ENCODE measurements at regions not wholly inside any gene's neighbourhood (a gene's known extent, or its start where the extent isn't known, plus 50 kb on each side); places are given as distances from the start of the nearest gene placed in this dataset.
A peak's percentile ranks its signal among the peaks of the same experiment; 100 is the strongest.

DNA sequence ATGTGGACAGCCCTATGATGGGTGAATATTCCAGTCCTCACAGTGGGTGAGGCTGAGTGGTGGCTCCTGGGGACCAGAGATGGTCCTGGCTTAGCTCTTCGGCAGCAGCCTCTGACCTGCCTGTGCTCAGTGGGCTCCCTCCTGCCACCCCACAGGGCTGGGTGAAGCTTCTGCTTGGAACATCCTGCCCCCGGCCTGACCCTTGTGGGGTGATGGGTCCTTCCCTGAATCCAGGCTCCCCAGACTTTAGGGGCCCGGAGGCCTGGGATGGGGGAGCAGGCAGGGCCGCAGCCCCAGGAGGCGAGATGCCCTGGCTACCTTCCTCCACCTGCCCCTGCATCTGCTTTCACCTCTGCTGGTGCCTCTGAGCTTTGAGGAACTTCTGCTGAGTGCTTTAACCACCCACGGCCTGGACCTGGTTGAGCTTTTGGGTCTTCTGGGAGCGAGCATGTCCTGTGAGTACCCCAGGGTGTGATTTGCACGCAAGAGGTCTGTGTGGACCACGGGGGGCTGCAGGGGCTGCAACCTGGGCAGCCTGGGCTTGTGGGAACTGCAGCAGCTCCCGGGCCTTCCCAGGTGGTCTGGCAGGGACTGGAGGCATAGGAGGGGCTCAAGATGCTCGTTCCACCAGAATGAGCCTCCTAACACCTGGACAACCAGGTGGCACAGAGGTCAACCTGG, 159.5 kb downstream of the KIF26A start:
- H3K79me2 ChIP-seq (ENCODE audit: insufficient read depth, low read length) = no peaks in the 10 kb centered on the region
- Mint-ChIP-seq H3K27me3 (ENCODE audit: low read depth in 3 of 3) (peaks cover 0 to 4% (median 0%) of the 10 kb centered on the region in 3 donors), H3K9me3 (peaks cover 0 to 26% (median 11%) of the 10 kb centered on the region in 7 donors), H3K36me3 (no peaks in the 10 kb centered on the region), H3K4me3 (no peak overlapping the region), H3K4me1 (no peaks in the 10 kb centered on the region), H3K27ac (no peak overlapping the region)
- no peak for DNase-seq
- TF ChIP-seq, protein P1, sequence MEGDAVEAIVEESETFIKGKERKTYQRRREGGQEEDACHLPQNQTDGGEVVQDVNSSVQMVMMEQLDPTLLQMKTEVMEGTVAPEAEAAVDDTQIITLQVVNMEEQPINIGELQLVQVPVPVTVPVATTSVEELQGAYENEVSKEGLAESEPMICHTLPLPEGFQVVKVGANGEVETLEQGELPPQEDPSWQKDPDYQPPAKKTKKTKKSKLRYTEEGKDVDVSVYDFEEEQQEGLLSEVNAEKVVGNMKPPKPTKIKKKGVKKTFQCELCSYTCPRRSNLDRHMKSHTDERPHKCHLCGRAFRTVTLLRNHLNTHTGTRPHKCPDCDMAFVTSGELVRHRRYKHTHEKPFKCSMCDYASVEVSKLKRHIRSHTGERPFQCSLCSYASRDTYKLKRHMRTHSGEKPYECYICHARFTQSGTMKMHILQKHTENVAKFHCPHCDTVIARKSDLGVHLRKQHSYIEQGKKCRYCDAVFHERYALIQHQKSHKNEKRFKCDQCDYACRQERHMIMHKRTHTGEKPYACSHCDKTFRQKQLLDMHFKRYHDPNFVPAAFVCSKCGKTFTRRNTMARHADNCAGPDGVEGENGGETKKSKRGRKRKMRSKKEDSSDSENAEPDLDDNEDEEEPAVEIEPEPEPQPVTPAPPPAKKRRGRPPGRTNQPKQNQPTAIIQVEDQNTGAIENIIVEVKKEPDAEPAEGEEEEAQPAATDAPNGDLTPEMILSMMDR (IDR thresholded peaks at IDR 0.05) = no peak
- intact Hi-C loops (cut with micrococcal nuclease) = no loop called here
- no peak overlapping the region for H3K27ac ChIP-seq (ENCODE audit: low read depth in 1 of 2, low read length in 2 of 2)
- H3K9ac ChIP-seq (ENCODE audit: insufficient read depth, low read length, poor library complexity, severe bottlenecking) = no peak overlapping the region
- WGBS (ENCODE audit: insufficient coverage) = 91% methylated on average over 7 of the region's 11 CpGs
- H3K9me3 ChIP-seq (replicated peaks in 1 of 2; ENCODE audit: control insufficient read depth in 1 of 2, insufficient read depth in 1 of 2, low read length in 2 of 2) = peaks cover 18 to 22% of the 10 kb centered on the region in 2 donors
- H3K4me2 ChIP-seq (replicated peaks; ENCODE audit: extremely low read depth, low read length, poor library complexity, severe bottlenecking) = no peak overlapping the region
- no peaks in the 10 kb centered on the region for H4K20me1 ChIP-seq (ENCODE audit: insufficient read depth, low read length)
- no peaks in the 10 kb centered on the region for H3K4me1 ChIP-seq (ENCODE audit: control insufficient read depth in 1 of 2, insufficient read depth in 2 of 2, low read length in 2 of 2)
- H2AFZ ChIP-seq (ENCODE audit: insufficient read depth, low read depth, low read length, poor library complexity, severe bottlenecking) = no peak overlapping the region
- H3K27me3 ChIP-seq (ENCODE audit: control insufficient read depth in 2 of 2, insufficient read depth in 2 of 2, low read length in 2 of 2) = no peaks in the 10 kb centered on the region
- no peak overlapping the region for H3K4me3 ChIP-seq (replicated peaks in 1 of 3; ENCODE audit: low read depth in 2 of 3, low read length in 3 of 3)
- H3K36me3 ChIP-seq (replicated peaks in 1 of 2; ENCODE audit: control insufficient read depth in 1 of 2, insufficient read depth in 2 of 2, low read length in 2 of 2) = no peaks in the 10 kb centered on the region

DNA sequence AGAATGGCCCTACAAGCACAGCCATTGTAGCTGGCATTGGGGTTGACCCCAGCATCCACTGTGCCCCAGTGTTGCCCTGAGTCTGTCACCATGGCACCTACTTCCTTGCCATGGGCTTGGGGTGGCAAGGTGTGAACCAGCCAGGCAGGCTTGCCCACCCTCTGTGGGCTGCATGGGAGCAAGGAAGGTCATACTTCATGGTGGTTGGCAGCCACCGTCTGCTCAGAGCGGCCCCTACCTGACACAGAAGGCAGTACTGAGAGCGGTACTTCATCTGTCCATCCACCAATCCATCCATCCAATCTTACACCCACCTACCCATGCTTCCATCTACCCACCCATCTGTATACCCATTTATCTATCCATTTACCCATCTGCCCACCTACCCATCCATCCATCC, 160.1 kb downstream of the KIF26A start:
- intact Hi-C loops (cut with micrococcal nuclease) = no loop called here
- Histone ChIP-seq H3K4me1 (ENCODE audit: control insufficient read depth in 1 of 2, insufficient read depth in 2 of 2, low read length in 2 of 2) (no peaks in the 10 kb centered on the region), H3K9ac (ENCODE audit: insufficient read depth, low read length, poor library complexity, severe bottlenecking) (no peak overlapping the region), H3K4me2 (replicated peaks; ENCODE audit: extremely low read depth, low read length, poor library complexity, severe bottlenecking) (no peak overlapping the region), H4K20me1 (ENCODE audit: insufficient read depth, low read length) (no peaks in the 10 kb centered on the region), H3K4me3 (replicated peaks in 1 of 3; ENCODE audit: low read depth in 2 of 3, low read length in 3 of 3) (no peak overlapping the region), H3K9me3 (replicated peaks in 1 of 2; ENCODE audit: control insufficient read depth in 1 of 2, insufficient read depth in 1 of 2, low read length in 2 of 2) (peaks cover 18 to 22% of the 10 kb centered on the region in 2 donors), H2AFZ (ENCODE audit: insufficient read depth, low read depth, low read length, poor library complexity, severe bottlenecking) (no peak overlapping the region), H3K27me3 (ENCODE audit: control insufficient read depth in 2 of 2, insufficient read depth in 2 of 2, low read length in 2 of 2) (no peaks in the 10 kb centered on the region), H3K36me3 (replicated peaks in 1 of 2; ENCODE audit: control insufficient read depth in 1 of 2, insufficient read depth in 2 of 2, low read length in 2 of 2) (no peaks in the 10 kb centered on the region), H3K79me2 (ENCODE audit: insufficient read depth, low read length) (no peaks in the 10 kb centered on the region), H3K27ac (ENCODE audit: low read depth in 1 of 2, low read length in 2 of 2) (no peak overlapping the region)
- Mint-ChIP-seq H3K4me1 (no peaks in the 10 kb centered on the region), H3K36me3 (no peaks in the 10 kb centered on the region), H3K9me3 (peaks cover 0 to 26% (median 12%) of the 10 kb centered on the region in 7 donors), H3K27ac (peak overlapping the region in 1 of 7 donors; percentile 4), H3K27me3 (ENCODE audit: low read depth in 3 of 3) (peaks cover 0 to 3% (median 0%) of the 10 kb centered on the region in 3 donors), H3K4me3 (no peak overlapping the region)
- WGBS (ENCODE audit: insufficient coverage) = 100% methylated on average over 3 of the region's 3 CpGs
- TF ChIP-seq, protein P1 (IDR thresholded peaks at IDR 0.05) = no peak
- DNase-seq = no peak

Measured in CD14-positive monocyte (primary cell).